Cardiac muscle cell (in vitro differentiated cells and primary cell): ENCODE measurements at regions not wholly inside any gene's neighbourhood (a gene's known extent, or its start where the extent isn't known, plus 50 kb on each side); places are given as distances from the start of the nearest gene placed in this dataset.
"Not testable (repeated sequence)": the region's sequence is repeated elsewhere in the genome, so short reads cannot be mapped to it uniquely, and the experiment has no call there.

ENCODE experiments used
- DNase-seq, 2 donors: peaks; one replicate each; pipeline versions ENCODE4 v3.0.0 to v3.0.0-alpha.2; 2010 to 2017; ENCODE audit warnings: low read depth in 1 of 2, low spot score in 1 of 2
- H3K27ac ChIP-seq: fragments of 200-600 bp; sonication (generic); 2 replicates; pipeline ENCODE4 v1.5.1; 2016
- H3K27me3 ChIP-seq: fragments of 200-600 bp; sonication (generic); 2 replicates; pipeline ENCODE4 v1.6.0; 2016; ENCODE audit warnings: control low read depth
- H3K36me3 ChIP-seq: fragments of 200-600 bp; sonication (generic); 2 replicates; pipeline ENCODE4 v1.5.1; 2016; ENCODE audit warnings: control low read depth
- H3K4me1 ChIP-seq: fragments of 200-600 bp; sonication (generic); 2 replicates; pipeline ENCODE4 v1.8.1; 2017; ENCODE audit warnings: low read depth, mild to moderate bottlenecking, mixed run types
- H3K4me3 ChIP-seq: fragments of 200-600 bp; sonication (generic); 2 replicates; pipeline ENCODE4 v1.5.1; 2016; ENCODE audit warnings: mild to moderate bottlenecking
- H3K9me3 ChIP-seq: fragments of 200-600 bp; sonication (generic); 2 replicates; pipeline ENCODE4 v1.5.1; 2017; ENCODE audit warnings: low read depth, mild to moderate bottlenecking, control low read depth
- CTCF ChIP-seq: IDR thresholded peaks from 2 replicates; pipeline ENCODE4 v1.5.1; 2012; ENCODE audit warnings: low read depth, mild to moderate bottlenecking, low read length

DNA sequence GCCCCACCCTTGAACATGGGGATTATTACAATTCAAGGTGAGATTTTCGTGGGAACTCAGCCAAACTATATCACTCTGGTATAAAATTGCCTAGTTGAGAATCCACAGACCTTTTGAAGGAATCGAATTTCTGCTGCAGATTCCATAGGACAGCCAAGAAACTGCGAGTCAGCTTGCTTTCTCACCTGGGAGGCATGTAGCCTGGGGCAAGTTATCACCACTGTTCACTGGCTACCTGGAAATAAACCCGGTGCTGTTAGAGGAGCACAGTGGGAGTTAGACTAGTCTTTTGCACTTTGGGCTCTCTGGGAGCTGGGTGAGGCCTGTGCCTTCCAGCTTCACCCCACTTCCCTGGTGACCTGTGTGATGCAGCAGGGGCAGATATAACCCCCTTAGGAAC is 1043.5 kb downstream of the TDRD15 start:
- no peaks in the 10 kb centered on the region for H3K9me3 ChIP-seq
- no peaks in the 10 kb centered on the region for H3K4me1 ChIP-seq
- no peak overlapping the region for H3K27ac ChIP-seq
- TF ChIP-seq CTCF = no peak
- H3K4me3 ChIP-seq = no peak overlapping the region
- no peaks in the 10 kb centered on the region for H3K36me3 ChIP-seq
- no peaks in the 10 kb centered on the region for H3K27me3 ChIP-seq
- no peak for DNase-seq

DNA sequence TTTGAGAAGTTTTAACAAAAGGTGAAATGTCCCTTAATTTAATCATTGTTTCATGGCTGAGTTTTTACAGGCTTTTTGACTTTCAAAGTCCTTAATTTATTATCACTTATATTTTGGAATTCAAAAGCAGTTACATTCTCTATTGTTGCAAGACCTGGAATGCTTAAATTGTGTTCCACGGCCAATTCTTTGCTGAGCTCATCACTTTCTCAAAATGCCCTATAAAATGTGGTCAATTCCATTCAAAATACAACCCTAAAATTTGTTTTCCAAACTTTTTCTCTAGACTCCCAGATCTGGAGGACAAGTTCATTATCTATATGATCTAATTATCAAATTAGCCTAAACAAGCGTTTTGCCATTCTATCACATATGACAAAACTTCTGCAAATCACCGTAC is 1051.2 kb downstream of the TDRD15 start:
- Histone ChIP-seq H3K4me1 (no peaks in the 10 kb centered on the region), H3K9me3 (no peaks in the 10 kb centered on the region), H3K4me3 (no peak overlapping the region), H3K36me3 (no peaks in the 10 kb centered on the region), H3K27ac (no peak overlapping the region), H3K27me3 (no peaks in the 10 kb centered on the region)
- no peak for DNase-seq
- TF ChIP-seq CTCF = no peak

DNA sequence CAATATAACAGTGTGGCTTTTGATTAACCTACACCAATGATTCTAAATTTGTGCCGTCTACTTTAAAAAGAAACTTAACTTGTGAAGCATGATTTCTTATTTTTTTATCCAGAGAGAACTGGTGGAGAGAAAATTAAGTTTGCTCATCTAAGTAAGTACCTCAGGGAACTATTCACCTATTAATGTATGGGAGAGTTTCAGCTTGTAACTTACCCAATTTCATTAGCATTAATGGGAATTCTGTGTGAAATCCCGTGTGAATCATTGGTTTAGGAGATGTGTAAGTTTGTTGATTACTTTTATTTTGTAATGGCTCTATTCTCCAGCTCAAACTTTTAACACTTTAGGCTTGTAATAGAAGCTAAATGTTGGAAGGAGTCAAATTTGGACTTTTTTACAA is 1061.5 kb downstream of the TDRD15 start:
- Histone ChIP-seq H3K9me3 (no peaks in the 10 kb centered on the region), H3K27ac (no peak overlapping the region), H3K4me1 (no peaks in the 10 kb centered on the region), H3K36me3 (no peaks in the 10 kb centered on the region), H3K27me3 (no peaks in the 10 kb centered on the region), H3K4me3 (no peak overlapping the region)
- DNase-seq = no peak
- no peak for TF ChIP-seq CTCF

DNA sequence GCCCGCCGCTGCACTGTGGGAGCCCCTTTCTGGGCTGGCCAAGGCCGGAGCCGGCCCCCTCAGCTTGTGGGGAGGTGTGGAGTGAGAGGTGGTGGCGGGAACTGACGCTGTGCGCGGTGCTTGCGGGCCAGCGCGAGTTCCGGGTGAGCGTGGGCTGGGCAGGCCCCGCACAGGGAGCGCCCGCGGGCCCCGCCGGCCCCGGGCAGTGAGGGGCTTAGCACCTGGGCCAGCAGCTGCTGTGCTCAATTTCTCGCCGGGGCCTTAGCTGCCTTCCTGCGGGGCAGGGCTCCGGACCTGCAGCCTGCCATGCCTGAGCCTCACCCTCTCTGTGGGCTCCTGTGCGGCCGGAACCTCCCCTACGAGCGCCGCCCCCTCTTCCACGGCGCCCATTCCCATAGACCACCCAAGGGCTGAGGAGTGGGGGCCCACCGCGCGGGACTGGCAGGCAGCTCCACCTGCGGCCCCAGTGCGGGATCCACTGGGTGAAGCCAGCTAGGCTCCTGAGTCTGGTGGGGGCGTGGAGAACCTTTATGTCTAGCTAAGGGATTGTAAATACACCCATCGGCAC is 1062.6 kb downstream of the TDRD15 start:
- not testable (repeated sequence) for H3K27me3 ChIP-seq, H3K36me3 ChIP-seq, DNase-seq, H3K9me3 ChIP-seq, H3K4me1 ChIP-seq, H3K27ac ChIP-seq, H3K4me3 ChIP-seq

DNA sequence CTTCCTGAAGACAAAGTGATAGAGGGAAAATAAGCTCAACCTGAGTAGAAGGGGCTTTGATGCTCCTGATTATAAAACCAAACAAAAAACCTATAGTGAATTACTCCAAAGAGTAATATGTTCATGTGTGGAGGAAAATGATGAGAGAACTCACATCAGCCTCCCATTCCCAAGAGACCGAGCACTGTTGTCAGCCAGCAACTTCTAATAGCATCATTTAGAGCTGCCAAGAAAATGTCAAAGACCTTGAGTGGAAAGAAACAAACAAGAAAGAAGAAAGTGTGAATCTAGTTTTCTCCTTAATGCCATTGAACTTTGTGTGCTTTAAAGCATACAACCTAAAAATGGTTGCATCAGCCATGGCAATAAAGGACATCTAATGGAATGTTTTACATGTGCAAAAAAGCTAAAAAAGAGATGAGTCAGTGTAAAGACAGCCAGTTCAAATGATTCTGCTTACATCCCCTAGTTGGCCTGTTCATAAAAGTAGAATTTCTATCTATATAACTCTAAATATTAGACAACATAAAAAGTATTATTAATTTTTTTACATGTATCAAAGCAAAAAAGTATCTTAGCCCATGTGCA is 1066.2 kb downstream of the TDRD15 start:
- TF ChIP-seq CTCF = no peak
- DNase-seq = no peak
- Histone ChIP-seq H3K27ac (no peak overlapping the region), H3K4me1 (no peaks in the 10 kb centered on the region), H3K27me3 (no peaks in the 10 kb centered on the region), H3K9me3 (no peaks in the 10 kb centered on the region), H3K4me3 (no peak overlapping the region), H3K36me3 (no peaks in the 10 kb centered on the region)

GRCh38 chr2:22194218-22194617 is 1070.5 kb downstream of the TDRD15 start:
- H3K27ac ChIP-seq = no peak overlapping the region
- H3K36me3 ChIP-seq = no peaks in the 10 kb centered on the region
- DNase-seq = no peak

More at GRCh38 chr2:22194218-22194617, 1070.5 kb downstream of the TDRD15 start:
- no peaks in the 10 kb centered on the region for H3K9me3 ChIP-seq
- no peak overlapping the region for H3K4me3 ChIP-seq
- no peak for TF ChIP-seq CTCF
- H3K27me3 ChIP-seq = no peaks in the 10 kb centered on the region
- peaks cover 2% of the 10 kb centered on the region for H3K4me1 ChIP-seq
